ENCODE measurements at regions not wholly inside any gene's neighbourhood (a gene's known extent, or its start where the extent isn't known, plus 50 kb on each side); places are given as distances from the start of the nearest gene placed in this dataset.

- H3K27me3 ChIP-seq (ENCODE audit: insufficient read depth, low read length): no peaks in the 10 kb centered on the region
- no peak overlapping the region for H3K9ac ChIP-seq (ENCODE audit: extremely low read depth, insufficient read length, low read length)
- H3K27ac Mint-ChIP-seq: no peak overlapping the region
- H3K23me2 ChIP-seq (ENCODE audit: insufficient read length, low read depth, low read length, poor library complexity, severe bottlenecking): no peaks in the 10 kb centered on the region
- no CpG with 5 or more reads among the region's 1 CpG for WGBS (ENCODE audit: extremely low coverage, insufficient read length, low lambda C conversion rate)
- H3K4ac ChIP-seq (ENCODE audit: low read depth, low read length): no peak overlapping the region
- no peak overlapping the region for H2BK12ac ChIP-seq (ENCODE audit: insufficient read length, low read depth, low read length)
- no peak overlapping the region for H3K4me3 Mint-ChIP-seq
- no peaks in the 10 kb centered on the region for H3K9me3 ChIP-seq (ENCODE audit: control insufficient read depth, low read depth, low read length)
- no peak overlapping the region for H2BK5ac ChIP-seq (ENCODE audit: insufficient read length, low read length)
- H2BK15ac ChIP-seq (ENCODE audit: low read depth, low read length): no peak overlapping the region
- no peak overlapping the region for H3K27ac ChIP-seq (ENCODE audit: insufficient read length, low read depth, low read length)
- H3K4me2 ChIP-seq (ENCODE audit: insufficient read depth, insufficient read length, low read length): no peak overlapping the region
- TF ChIP-seq, protein P1, sequence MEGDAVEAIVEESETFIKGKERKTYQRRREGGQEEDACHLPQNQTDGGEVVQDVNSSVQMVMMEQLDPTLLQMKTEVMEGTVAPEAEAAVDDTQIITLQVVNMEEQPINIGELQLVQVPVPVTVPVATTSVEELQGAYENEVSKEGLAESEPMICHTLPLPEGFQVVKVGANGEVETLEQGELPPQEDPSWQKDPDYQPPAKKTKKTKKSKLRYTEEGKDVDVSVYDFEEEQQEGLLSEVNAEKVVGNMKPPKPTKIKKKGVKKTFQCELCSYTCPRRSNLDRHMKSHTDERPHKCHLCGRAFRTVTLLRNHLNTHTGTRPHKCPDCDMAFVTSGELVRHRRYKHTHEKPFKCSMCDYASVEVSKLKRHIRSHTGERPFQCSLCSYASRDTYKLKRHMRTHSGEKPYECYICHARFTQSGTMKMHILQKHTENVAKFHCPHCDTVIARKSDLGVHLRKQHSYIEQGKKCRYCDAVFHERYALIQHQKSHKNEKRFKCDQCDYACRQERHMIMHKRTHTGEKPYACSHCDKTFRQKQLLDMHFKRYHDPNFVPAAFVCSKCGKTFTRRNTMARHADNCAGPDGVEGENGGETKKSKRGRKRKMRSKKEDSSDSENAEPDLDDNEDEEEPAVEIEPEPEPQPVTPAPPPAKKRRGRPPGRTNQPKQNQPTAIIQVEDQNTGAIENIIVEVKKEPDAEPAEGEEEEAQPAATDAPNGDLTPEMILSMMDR (conservative IDR thresholded peaks at IDR 0.05): no peak
- no peak overlapping the region for H3K23ac ChIP-seq (ENCODE audit: insufficient read length, low read depth, low read length)
- DNase-seq: no peak
- H2BK20ac ChIP-seq (ENCODE audit: low read depth, low read length, poor library complexity, severe bottlenecking): no peak overlapping the region
- no peaks in the 10 kb centered on the region for H3K79me1 ChIP-seq (ENCODE audit: insufficient read depth, low read depth, low read length, poor library complexity, severe bottlenecking)
- H3K56ac ChIP-seq (ENCODE audit: insufficient read length, low read depth, low read length): no peak overlapping the region
- H3K79me2 ChIP-seq (ENCODE audit: insufficient read depth, low read length): no peaks in the 10 kb centered on the region
- no peak overlapping the region for H4K8ac ChIP-seq (replicated peaks; ENCODE audit: insufficient read length, low read depth, low read length)
- no peak overlapping the region for H3T11ph ChIP-seq (ENCODE audit: low read length)
- no peaks in the 10 kb centered on the region for H3K4me1 ChIP-seq (ENCODE audit: insufficient read depth, low read length)
- no peak overlapping the region for H4K5ac ChIP-seq (ENCODE audit: insufficient read length, low read depth, low read length)
- no peak overlapping the region for H2AFZ ChIP-seq (ENCODE audit: low read length)
- no peaks in the 10 kb centered on the region; the same call in none of the 2 replicates for H3K27me3 Mint-ChIP-seq (ENCODE audit: low read depth)
- no peaks in the 10 kb centered on the region for H3K4me1 Mint-ChIP-seq
- no peaks in the 10 kb centered on the region for H4K20me1 ChIP-seq (ENCODE audit: control insufficient read depth, insufficient read depth, insufficient read length)
- H2AK5ac ChIP-seq (ENCODE audit: insufficient read length, low read length): no peak overlapping the region
- H3K9me3 Mint-ChIP-seq: no peaks in the 10 kb centered on the region
- H3K36me3 Mint-ChIP-seq (ENCODE audit: insufficient read depth in 1 of 3, low read depth in 3 of 3): no peaks in the 10 kb centered on the region
- no peak overlapping the region for H3K18ac ChIP-seq (ENCODE audit: insufficient read length, low read depth, low read length)
- no peak overlapping the region for H4K91ac ChIP-seq (ENCODE audit: insufficient read length, low read depth, low read length)
- H2BK120ac ChIP-seq (ENCODE audit: low read depth, low read length, poor library complexity, severe bottlenecking): no peak overlapping the region
- no peak overlapping the region for H3K14ac ChIP-seq (ENCODE audit: insufficient read depth, low read length)
Measured at GRCh38 chr1:172754609-172755008, 95.7 kb downstream of the FASLG start.

Measured in H9 (cell line).